BE2C (cell line): ENCODE measurements at regions not wholly inside any gene's neighbourhood (a gene's known extent, or its start where the extent isn't known, plus 50 kb on each side); places are given as distances from the start of the nearest gene placed in this dataset.

Experiments
- DNase-seq: peaks from one replicate; pipeline ENCODE4 v3.0.0-alpha.2; 2020
- H3K27me3 ChIP-seq: fragments of 250-450 bp; sonication (Bioruptor Pico); 2 replicates; pipeline ENCODE4 v1.5.1; 2020; ENCODE audit warnings: mild to moderate bottlenecking
- H3K36me3 ChIP-seq: fragments of 250-450 bp; sonication (Bioruptor Pico); 2 replicates; pipeline ENCODE4 v1.5.1; 2020; ENCODE audit warnings: mild to moderate bottlenecking
- H3K4me1 ChIP-seq: fragments of 250-450 bp; sonication (Bioruptor Pico); 2 replicates; pipeline ENCODE4 v1.5.1; 2020
- H3K4me3 ChIP-seq: 2 replicates; pipeline ENCODE4 v1.5.1; 2011; ENCODE audit warnings: low read depth, low read length
- H3K9me3 ChIP-seq: fragments of 250-450 bp; sonication (Bioruptor Pico); 2 replicates; pipeline ENCODE4 v1.5.1; 2020
- TF ChIP-seq, protein P1 (sequence below): IDR thresholded peaks from 2 replicates; pipeline ENCODE4 v1.5.1; 2012; ENCODE audit warnings: mild to moderate bottlenecking, low read depth, low read length

DNA sequence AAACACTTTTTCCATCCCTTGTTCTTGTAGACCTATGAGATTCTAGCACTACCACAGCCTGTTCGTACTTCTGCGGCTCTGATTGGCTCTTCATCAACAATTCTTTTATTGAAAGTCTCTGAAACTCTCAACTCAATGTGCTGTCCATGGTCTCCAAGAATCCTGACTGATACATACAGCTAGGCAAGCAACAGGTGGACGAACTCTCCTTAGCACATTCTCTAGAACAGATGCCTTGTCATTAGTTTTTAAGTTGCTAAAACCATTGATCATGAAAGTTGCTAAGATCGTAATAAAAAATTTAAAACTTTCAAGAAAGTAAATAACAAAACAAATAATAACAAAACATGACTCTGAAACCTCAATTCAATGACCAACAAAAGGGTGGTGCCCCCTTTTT, 210.5 kb downstream of the EPHA4 start:
- DNase-seq, result no peak
- no peaks in the 10 kb centered on the region for H3K9me3 ChIP-seq
- H3K4me1 ChIP-seq, result no peaks in the 10 kb centered on the region
- TF ChIP-seq, protein P1, sequence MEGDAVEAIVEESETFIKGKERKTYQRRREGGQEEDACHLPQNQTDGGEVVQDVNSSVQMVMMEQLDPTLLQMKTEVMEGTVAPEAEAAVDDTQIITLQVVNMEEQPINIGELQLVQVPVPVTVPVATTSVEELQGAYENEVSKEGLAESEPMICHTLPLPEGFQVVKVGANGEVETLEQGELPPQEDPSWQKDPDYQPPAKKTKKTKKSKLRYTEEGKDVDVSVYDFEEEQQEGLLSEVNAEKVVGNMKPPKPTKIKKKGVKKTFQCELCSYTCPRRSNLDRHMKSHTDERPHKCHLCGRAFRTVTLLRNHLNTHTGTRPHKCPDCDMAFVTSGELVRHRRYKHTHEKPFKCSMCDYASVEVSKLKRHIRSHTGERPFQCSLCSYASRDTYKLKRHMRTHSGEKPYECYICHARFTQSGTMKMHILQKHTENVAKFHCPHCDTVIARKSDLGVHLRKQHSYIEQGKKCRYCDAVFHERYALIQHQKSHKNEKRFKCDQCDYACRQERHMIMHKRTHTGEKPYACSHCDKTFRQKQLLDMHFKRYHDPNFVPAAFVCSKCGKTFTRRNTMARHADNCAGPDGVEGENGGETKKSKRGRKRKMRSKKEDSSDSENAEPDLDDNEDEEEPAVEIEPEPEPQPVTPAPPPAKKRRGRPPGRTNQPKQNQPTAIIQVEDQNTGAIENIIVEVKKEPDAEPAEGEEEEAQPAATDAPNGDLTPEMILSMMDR, result no peak
- H3K4me3 ChIP-seq, result no peak overlapping the region
- no peaks in the 10 kb centered on the region for H3K36me3 ChIP-seq
- H3K27me3 ChIP-seq, result no peaks in the 10 kb centered on the region

DNA sequence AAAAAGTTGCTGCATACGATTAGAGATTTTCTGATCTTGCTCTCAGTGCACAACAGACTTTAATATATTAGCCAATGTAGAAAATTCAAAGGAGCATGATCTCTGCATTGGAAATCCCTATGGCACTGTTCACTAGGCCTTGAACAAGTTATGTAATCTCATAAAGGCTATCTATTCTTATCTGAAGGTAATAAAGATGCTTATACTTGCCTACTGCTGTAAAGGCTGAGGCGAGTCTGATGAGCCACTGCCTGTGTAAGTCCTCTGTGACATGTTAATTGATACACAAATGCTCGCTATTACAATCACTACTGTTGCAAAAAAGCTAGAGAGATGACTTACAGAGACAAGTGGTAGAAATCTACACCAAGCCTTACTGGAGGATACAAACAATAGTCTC, 207.4 kb downstream of the EPHA4 start:
- H3K4me3 ChIP-seq, result no peak overlapping the region

More for the DNA sequence above, 207.4 kb downstream of the EPHA4 start:
- H3K4me1 ChIP-seq, result no peaks in the 10 kb centered on the region
- no peak for DNase-seq
- H3K36me3 ChIP-seq, result no peaks in the 10 kb centered on the region
- H3K9me3 ChIP-seq, result no peaks in the 10 kb centered on the region
- TF ChIP-seq, protein P1, result no peak
- H3K27me3 ChIP-seq, result no peaks in the 10 kb centered on the region
